Neural crest cell (in vitro differentiated cells): ENCODE measurements at regions not wholly inside any gene's neighbourhood (a gene's known extent, or its start where the extent isn't known, plus 50 kb on each side); places are given as distances from the start of the nearest gene placed in this dataset.

Source experiments
- DNase-seq: peaks from one replicate; pipeline ENCODE4 v3.0.0; 2021; ENCODE audit warnings: low read depth, mixed read lengths, low spot score
- H3K27ac Mint-ChIP-seq: one replicate; pipeline ENCODE4 v1.8.0; 2021; ENCODE audit warnings: mild to moderate bottlenecking, mixed read lengths; ENCODE audit not compliant: unreplicated experiment
- H3K27me3 Mint-ChIP-seq: 2 replicates; pipeline ENCODE4 v1.8.0; 2021; ENCODE audit warnings: low read depth, mild to moderate bottlenecking, mixed read lengths
- H3K36me3 Mint-ChIP-seq: 2 replicates; pipeline ENCODE4 v1.8.0; 2021; ENCODE audit warnings: low read depth, mild to moderate bottlenecking, mixed read lengths
- H3K4me1 Mint-ChIP-seq: 2 replicates; pipeline ENCODE4 v1.8.0; 2021; ENCODE audit warnings: mixed read lengths
- H3K4me3 Mint-ChIP-seq: one replicate; pipeline ENCODE4 v1.8.0; 2021; ENCODE audit warnings: mild to moderate bottlenecking, mixed read lengths
- H3K9me3 Mint-ChIP-seq: 2 replicates; pipeline ENCODE4 v1.8.0; 2021; ENCODE audit warnings: mixed read lengths
- TF ChIP-seq, protein P1 (sequence below): fragments of 200-600 bp; sonication (generic); conservative IDR thresholded peaks from 2 replicates; pipeline ENCODE4 v1.5.0; 2021; ENCODE audit warnings: antibody characterized with exemption, mild to moderate bottlenecking

DNA sequence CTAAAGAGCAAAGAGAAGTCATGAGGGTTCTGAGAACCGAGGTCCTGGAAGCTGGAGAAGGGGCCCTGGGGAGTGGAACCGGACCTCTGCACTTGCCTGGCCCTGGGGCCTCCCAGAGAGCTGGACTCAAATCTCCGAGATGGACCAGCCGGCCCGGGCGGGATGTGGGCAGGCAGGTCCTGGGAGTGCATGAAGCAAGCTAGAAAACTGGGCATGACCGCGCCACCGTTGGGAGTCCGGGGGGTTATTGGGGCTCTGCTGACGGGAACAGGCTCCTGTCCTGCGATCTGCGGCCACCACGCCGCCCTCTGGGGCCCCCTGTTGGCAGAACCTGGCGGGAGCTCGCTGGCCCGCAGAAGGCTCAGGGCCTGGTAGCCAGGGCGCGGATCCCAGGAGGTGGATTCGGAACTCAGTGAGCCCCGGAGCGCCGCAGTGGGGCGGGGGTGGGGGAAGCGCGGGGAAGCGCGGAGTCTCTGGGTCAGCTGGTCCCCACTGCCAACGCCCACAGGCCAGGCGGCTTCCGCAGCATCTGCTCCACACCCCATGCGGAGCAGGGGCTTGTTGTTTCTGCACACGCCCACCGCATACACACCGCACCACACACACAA is 150.6 kb downstream of the ERCC6L2 start:
- Mint-ChIP-seq H3K27ac (no peak overlapping the region), H3K9me3 (no peaks in the 10 kb centered on the region), H3K27me3 (peaks cover 75% of the 10 kb centered on the region), H3K4me1 (peaks cover 39% of the 10 kb centered on the region), H3K4me3 (peak overlapping the region; percentile 14), H3K36me3 (no peaks in the 10 kb centered on the region)
- peak; percentile 47 for DNase-seq
- TF ChIP-seq, protein P1, sequence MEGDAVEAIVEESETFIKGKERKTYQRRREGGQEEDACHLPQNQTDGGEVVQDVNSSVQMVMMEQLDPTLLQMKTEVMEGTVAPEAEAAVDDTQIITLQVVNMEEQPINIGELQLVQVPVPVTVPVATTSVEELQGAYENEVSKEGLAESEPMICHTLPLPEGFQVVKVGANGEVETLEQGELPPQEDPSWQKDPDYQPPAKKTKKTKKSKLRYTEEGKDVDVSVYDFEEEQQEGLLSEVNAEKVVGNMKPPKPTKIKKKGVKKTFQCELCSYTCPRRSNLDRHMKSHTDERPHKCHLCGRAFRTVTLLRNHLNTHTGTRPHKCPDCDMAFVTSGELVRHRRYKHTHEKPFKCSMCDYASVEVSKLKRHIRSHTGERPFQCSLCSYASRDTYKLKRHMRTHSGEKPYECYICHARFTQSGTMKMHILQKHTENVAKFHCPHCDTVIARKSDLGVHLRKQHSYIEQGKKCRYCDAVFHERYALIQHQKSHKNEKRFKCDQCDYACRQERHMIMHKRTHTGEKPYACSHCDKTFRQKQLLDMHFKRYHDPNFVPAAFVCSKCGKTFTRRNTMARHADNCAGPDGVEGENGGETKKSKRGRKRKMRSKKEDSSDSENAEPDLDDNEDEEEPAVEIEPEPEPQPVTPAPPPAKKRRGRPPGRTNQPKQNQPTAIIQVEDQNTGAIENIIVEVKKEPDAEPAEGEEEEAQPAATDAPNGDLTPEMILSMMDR: peak; percentile 50

DNA sequence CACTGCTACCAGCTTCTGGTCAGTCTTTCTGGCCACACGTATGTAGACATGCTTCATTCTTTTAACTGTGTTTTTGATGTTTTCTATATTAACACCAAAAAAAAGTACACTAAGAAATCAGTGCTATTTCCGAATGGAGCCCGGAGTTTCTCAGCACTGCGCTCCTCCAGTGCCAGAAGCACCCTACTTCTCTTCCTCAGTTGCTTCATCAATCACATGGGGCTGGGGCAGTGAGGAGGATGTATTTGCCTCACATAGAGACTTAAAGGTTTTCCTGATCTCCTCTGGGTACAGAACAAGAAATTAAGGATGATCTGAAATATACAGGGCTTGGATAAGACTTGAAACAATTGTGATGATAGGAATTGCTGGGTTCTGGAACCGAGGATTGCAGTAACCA is 148.0 kb downstream of the ERCC6L2 start:
- TF ChIP-seq, protein P1: no peak
- H3K9me3 Mint-ChIP-seq: no peaks in the 10 kb centered on the region
- H3K4me3 Mint-ChIP-seq: peak overlapping the region; percentile 82
- H3K27ac Mint-ChIP-seq: no peak overlapping the region
- H3K36me3 Mint-ChIP-seq: no peaks in the 10 kb centered on the region
- peaks cover 39% of the 10 kb centered on the region for H3K4me1 Mint-ChIP-seq
- peaks cover 80% of the 10 kb centered on the region for H3K27me3 Mint-ChIP-seq
- no peak for DNase-seq

DNA sequence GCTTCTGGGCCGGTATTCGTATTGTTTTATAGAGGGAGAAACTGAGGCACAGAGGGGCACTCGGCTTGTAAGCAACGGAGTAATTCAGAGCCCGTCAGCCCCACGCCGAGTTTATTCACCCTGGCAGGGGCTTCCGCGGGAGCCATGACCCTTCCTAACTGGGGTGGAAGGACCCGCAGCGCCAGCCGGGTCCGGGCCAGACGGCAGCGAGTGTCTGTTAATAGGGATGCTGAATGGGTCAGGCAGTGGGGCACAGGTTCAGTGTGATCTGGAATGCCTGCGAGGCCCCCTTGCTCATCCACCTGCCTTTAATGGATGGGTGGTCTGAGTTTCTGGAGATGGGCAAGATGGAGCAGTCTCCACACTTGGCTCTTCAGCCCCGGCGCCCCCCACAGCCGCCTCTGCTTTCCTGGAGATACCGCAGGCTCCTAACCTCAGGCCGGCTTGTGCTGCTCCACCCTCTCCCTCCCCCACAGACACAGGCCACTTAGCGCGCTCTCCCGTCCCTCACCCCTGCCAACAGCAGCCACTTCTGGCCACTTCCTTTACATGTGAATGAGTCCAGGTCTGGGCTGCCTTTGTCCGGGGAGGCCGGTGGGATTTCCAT is 147.1 kb downstream of the ERCC6L2 start:
- H3K27me3 Mint-ChIP-seq: peaks cover 75% of the 10 kb centered on the region
- peak overlapping the region; percentile 82 for H3K4me3 Mint-ChIP-seq
- TF ChIP-seq, protein P1: no peak
- DNase-seq: peak; percentile 33
- H3K4me1 Mint-ChIP-seq: peaks cover 32% of the 10 kb centered on the region
- no peaks in the 10 kb centered on the region for H3K9me3 Mint-ChIP-seq
- no peak overlapping the region for H3K27ac Mint-ChIP-seq
- H3K36me3 Mint-ChIP-seq: no peaks in the 10 kb centered on the region

DNA sequence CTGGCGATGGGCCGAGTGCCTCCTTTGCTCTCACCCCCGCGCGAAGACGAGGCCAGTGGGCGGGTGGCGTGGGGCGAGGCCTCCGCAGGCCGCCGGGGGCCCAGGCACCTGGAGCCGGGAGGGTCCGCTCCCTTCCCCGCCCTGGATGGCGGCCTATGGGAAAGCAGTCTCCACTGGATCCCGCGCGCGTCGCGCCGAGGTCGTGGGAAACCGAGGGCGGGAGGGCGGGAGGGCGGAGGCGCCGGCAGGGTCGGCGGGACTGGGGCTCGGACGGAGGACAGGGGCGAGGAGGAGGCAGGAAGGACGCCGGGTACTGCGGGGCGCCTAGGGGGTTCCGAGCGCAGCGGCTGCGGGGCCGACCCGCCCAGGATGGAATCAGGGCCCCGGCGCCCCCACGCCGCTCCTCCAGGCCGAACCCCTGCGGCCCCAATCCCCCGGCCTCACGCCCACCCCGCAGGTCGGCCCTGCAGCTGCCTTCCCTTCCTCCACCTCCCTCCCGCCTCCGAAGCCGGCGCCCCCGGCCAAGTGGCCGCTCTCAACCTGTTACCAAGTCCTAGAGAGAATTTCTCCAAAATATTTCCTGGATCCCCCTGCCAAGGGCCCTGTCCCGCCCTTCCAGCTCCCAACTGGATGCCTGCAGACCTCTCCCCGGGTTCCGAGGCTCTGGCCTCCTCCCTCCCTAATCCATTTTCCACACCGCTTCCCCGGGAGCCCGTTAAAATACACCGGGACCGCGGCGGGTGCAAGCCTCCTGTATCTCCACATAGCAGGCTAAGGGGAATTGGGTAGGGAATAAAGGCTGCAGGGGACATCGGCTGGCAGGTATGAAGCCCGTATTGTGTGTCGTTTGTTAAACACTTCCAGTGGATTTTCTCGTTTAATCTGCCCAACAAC is 146.3 kb downstream of the ERCC6L2 start:
- Mint-ChIP-seq H3K36me3 (peaks cover 3% of the 10 kb centered on the region), H3K4me1 (peaks cover 30% of the 10 kb centered on the region), H3K27ac (no peak overlapping the region), H3K9me3 (no peaks in the 10 kb centered on the region), H3K4me3 (peak overlapping the region; percentile 82), H3K27me3 (peaks cover 70% of the 10 kb centered on the region)
- DNase-seq: peak; percentile 9
- TF ChIP-seq, protein P1: no peak

DNA sequence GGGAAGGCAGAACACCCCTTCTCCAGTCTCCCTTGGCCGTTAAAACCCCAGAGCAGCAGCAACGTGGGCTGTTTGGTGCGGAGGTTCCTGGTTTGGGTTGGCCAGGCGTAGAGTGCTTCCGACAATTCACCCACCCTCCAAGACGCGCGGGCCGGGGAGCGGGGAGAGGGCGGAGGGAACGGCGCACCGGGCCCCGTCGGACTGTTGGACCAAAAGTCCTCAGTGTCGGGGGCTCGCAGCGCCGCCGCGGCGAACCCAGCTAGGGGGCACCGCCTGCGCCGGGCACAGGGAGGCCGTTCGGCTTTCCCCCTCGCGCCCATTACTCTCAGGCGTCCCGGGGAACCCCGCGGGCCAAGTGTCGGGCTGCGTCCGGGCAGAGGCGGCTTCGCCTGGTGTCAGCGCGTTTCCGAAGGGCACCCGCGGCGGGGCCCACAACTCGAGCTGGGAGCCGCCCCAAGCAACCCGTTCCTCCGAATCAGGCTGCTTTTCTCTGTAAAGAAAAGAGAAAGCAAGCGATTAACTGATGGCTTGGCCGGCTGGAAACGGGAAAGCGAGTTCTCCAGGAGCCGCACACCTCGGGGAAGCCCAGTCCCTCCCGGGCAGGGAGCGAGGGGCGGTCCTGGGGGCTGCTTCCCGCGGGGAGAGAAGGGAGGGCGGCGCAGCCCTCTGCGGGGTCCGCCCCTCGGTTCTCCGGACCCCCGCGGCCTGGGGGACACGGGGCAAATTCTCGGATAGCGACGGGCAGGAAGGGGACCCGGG is 145.5 kb downstream of the ERCC6L2 start:
- Mint-ChIP-seq H3K27ac (no peak overlapping the region), H3K9me3 (no peaks in the 10 kb centered on the region), H3K4me3 (peak overlapping the region; percentile 84), H3K36me3 (peaks cover 4% of the 10 kb centered on the region), H3K27me3 (peaks cover 65% of the 10 kb centered on the region), H3K4me1 (peaks cover 26% of the 10 kb centered on the region)
- TF ChIP-seq, protein P1: no peak
- DNase-seq: peak; percentile 23
